DOHH2 (cell line): ENCODE measurements at regions not wholly inside any gene's neighbourhood (a gene's known extent, or its start where the extent isn't known, plus 50 kb on each side); places are given as distances from the start of the nearest gene placed in this dataset.

Source experiments
- H3F3A ChIP-seq: fragments of 200-600 bp; sonication (generic), shearing (Covaris generic); 2 replicates; pipeline ENCODE4 v1.6.0; 2016; ENCODE audit warnings: antibody characterized with exemption, mild to moderate bottlenecking; ENCODE audit not compliant: control insufficient read depth, insufficient read depth
- H3K27ac ChIP-seq: fragments of 200-600 bp; sonication (generic); 2 replicates; pipeline ENCODE4 v1.5.1; 2014; ENCODE audit warnings: low read depth, mild to moderate bottlenecking, low read length, moderate library complexity
- H3K27me3 ChIP-seq: fragments of 200-600 bp; sonication (generic); 2 replicates; pipeline ENCODE4 v1.6.1; 2014; ENCODE audit warnings: mild to moderate bottlenecking, low read length, mixed read lengths; ENCODE audit not compliant: control insufficient read depth
- H3K36me3 ChIP-seq: fragments of 200-600 bp; sonication (generic); 2 replicates; pipeline ENCODE4 v1.6.1; 2014; ENCODE audit warnings: mild to moderate bottlenecking, low read length, moderate library complexity, mixed read lengths; ENCODE audit not compliant: control insufficient read depth
- H3K4me1 ChIP-seq: fragments of 200-600 bp; sonication (generic); 2 replicates; pipeline ENCODE4 v1.6.1; 2014; ENCODE audit warnings: mild to moderate bottlenecking, low read length, mixed read lengths; ENCODE audit not compliant: control insufficient read depth
- H3K4me2 ChIP-seq: fragments of 200-600 bp; sonication (generic); 2 replicates; pipeline ENCODE4 v1.6.0; 2014; ENCODE audit warnings: mild to moderate bottlenecking, low read length, moderate library complexity
- H3K4me3 ChIP-seq: fragments of 200-600 bp; sonication (generic); 2 replicates; pipeline ENCODE4 v1.5.1; 2014; ENCODE audit warnings: mild to moderate bottlenecking, low read length, mixed read lengths
- H3K79me2 ChIP-seq: fragments of 200-600 bp; sonication (generic); 2 replicates; pipeline ENCODE4 v1.6.1; 2014; ENCODE audit warnings: mild to moderate bottlenecking, low read length, mixed read lengths; ENCODE audit not compliant: control insufficient read depth
- H3K9me2 ChIP-seq: fragments of 200-600 bp; sonication (generic); replicated peaks from 2 replicates; pipeline ENCODE4 v1.6.1; 2014; ENCODE audit warnings: mild to moderate bottlenecking, low read length, mixed read lengths; ENCODE audit not compliant: control insufficient read depth
- H3K9me3 ChIP-seq: fragments of 200-600 bp; sonication (generic); 2 replicates; pipeline ENCODE4 v1.6.1; 2014; ENCODE audit warnings: antibody characterized with exemption, low read length, mixed read lengths; ENCODE audit not compliant: control insufficient read depth, insufficient read depth
- H4K20me1 ChIP-seq: fragments of 200-600 bp; sonication (generic); 2 replicates; pipeline ENCODE4 v1.6.0; 2014; ENCODE audit warnings: low read depth, mild to moderate bottlenecking, antibody characterized with exemption, low read length, moderate library complexity; ENCODE audit not compliant: control insufficient read depth, insufficient read depth
- CTCF ChIP-seq: fragments of 200-600 bp; sonication (generic); IDR thresholded peaks from one replicate; pipeline ENCODE4 v1.5.1; 2014; ENCODE audit warnings: antibody characterized with exemption, mild to moderate bottlenecking, low read depth, low read length; ENCODE audit not compliant: poor library complexity, severe bottlenecking
- EZH2phosphoT487 ChIP-seq: fragments of 200-600 bp; sonication (generic); IDR thresholded peaks from 2 replicates; pipeline ENCODE4 v1.6.1; 2017; ENCODE audit warnings: borderline replicate concordance, mild to moderate bottlenecking, antibody characterized with exemption, low read length, moderate library complexity, mixed read lengths

DNA sequence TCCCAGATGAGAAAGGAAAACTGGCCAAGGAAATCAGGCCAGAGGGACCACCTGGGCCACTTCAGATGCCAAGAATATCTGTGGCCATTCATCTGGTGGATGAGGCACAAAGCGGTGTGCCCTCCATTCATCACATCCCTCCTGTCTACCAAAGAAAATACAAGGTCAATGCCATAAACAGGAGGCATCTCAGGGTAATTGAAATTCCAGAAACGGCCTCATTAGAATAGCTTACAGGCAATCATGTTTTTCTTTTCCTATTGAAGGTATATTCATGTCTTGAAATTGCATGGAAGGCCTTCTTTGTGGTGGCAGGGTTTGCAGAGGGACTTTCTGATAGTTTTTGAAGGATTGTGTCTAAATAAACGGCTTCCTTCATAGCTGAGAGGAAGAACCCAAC is 578.3 kb downstream of the HAO1 start:
- no peak overlapping the region for H3K4me3 ChIP-seq
- no peaks in the 10 kb centered on the region for H3K4me1 ChIP-seq
- H3F3A ChIP-seq, result no peaks in the 10 kb centered on the region
- H3K9me2 ChIP-seq, result no peaks in the 10 kb centered on the region
- H3K9me3 ChIP-seq, result no peaks in the 10 kb centered on the region
- H3K79me2 ChIP-seq, result no peaks in the 10 kb centered on the region
- H3K36me3 ChIP-seq, result no peaks in the 10 kb centered on the region
- H4K20me1 ChIP-seq, result no peaks in the 10 kb centered on the region
- TF ChIP-seq EZH2phosphoT487, result no peak
- no peak for TF ChIP-seq CTCF
- no peak overlapping the region for H3K4me2 ChIP-seq
- H3K27me3 ChIP-seq, result no peaks in the 10 kb centered on the region
- H3K27ac ChIP-seq, result no peak overlapping the region

- H3K9me3 ChIP-seq, result no peaks in the 10 kb centered on the region
- no peaks in the 10 kb centered on the region for H3K9me2 ChIP-seq
- H3K4me1 ChIP-seq, result no peaks in the 10 kb centered on the region
- H3F3A ChIP-seq, result no peaks in the 10 kb centered on the region
- no peaks in the 10 kb centered on the region for H3K79me2 ChIP-seq
- H4K20me1 ChIP-seq, result no peaks in the 10 kb centered on the region
- H3K27me3 ChIP-seq, result no peaks in the 10 kb centered on the region
- TF ChIP-seq CTCF (no peak), EZH2phosphoT487 (no peak)
- H3K4me3 ChIP-seq, result no peak overlapping the region
- no peak overlapping the region for H3K27ac ChIP-seq
- no peaks in the 10 kb centered on the region for H3K36me3 ChIP-seq
- H3K4me2 ChIP-seq, result no peak overlapping the region
Observed at GRCh38 chr20:7362601-7363000, 577.7 kb downstream of the HAO1 start.

DNA sequence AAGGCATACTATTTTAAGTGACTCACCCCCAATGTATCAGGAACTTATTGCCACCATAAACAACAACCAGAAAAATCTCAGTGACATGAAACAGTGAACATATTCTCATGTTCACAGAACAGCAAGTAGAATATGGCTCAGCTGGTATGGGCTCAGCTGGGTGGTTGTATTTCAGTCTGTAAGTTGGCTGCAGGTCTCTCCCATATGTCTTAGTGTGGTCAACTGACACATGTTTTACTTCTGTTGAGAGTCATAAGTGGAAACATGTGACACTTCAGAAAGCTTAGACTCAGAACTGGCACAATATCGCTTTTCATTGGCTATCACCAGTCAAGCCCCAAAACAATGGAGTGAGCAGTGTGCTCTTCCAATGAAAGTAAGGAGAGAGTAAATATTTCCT is 574.1 kb downstream of the HAO1 start:
- no peaks in the 10 kb centered on the region for H3K9me2 ChIP-seq
- H3K4me3 ChIP-seq, result no peak overlapping the region
- no peaks in the 10 kb centered on the region for H3K36me3 ChIP-seq
- no peaks in the 10 kb centered on the region for H4K20me1 ChIP-seq
- no peaks in the 10 kb centered on the region for H3K4me1 ChIP-seq
- TF ChIP-seq EZH2phosphoT487 (no peak), CTCF (no peak)
- H3F3A ChIP-seq, result no peaks in the 10 kb centered on the region
- H3K79me2 ChIP-seq, result no peaks in the 10 kb centered on the region
- H3K9me3 ChIP-seq, result no peaks in the 10 kb centered on the region
- H3K4me2 ChIP-seq, result no peak overlapping the region
- no peak overlapping the region for H3K27ac ChIP-seq
- H3K27me3 ChIP-seq, result no peaks in the 10 kb centered on the region
